Amniotic epithelial cell (primary cell): ENCODE measurements at regions not wholly inside any gene's neighbourhood (a gene's known extent, or its start where the extent isn't known, plus 50 kb on each side); places are given as distances from the start of the nearest gene placed in this dataset.
A peak's percentile ranks its signal among the peaks of the same experiment; 100 is the strongest.
"Not testable (repeated sequence)": the region's sequence is repeated elsewhere in the genome, so short reads cannot be mapped to it uniquely, and the experiment has no call there.

Experiments used
- DNase-seq: peaks from one replicate; pipeline ENCODE4 v3.0.0-alpha.2; 2010; ENCODE audit warnings: low read depth

GRCh38 chr4:123537906-123538402 is 141.4 kb downstream of the SPRY1 start:
- DNase-seq = not testable (repeated sequence)

DNA sequence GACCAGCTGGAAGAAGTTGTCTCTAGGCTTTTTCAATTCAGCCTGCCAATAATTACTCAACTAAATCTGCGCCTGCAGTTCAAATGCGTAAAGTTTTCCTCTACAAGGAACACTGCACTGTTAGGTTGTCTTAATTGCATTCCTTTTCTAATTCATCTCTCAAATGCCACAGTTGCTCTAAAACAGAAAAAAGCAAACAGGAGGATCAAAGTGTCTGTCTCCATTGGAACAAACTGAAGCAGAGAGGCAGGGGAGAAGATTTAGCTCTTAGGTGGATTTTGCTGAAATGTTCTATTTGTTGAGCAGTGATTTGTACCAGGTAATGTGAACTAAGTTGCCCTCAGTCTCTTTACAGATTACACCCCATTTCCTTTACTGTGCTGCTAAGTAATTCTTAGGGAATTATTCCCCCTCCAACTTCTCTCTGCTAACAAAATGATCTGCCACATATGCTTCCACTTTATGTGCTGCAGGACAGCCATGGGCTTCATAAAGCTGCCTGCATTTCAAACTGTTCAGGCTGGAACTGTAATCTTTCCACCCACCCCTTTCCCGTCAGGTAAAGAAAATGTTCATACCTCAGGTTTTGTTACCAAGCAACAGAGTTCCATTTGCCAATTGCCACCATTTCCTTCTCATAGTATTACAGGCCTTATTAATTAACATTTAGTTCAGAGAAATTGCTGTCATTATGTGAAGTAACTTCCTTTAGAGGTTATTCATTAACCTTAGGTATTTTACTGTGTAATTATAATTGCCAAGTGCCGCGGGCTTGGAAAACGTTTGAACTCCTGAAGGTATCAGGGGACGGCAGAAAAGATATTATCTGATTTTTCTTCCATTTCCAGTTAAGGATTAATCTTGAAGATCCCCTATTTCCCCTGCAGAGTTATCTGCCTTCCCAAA is 149.3 kb downstream of the SPRY1 start:
- DNase-seq = no peak

DNA sequence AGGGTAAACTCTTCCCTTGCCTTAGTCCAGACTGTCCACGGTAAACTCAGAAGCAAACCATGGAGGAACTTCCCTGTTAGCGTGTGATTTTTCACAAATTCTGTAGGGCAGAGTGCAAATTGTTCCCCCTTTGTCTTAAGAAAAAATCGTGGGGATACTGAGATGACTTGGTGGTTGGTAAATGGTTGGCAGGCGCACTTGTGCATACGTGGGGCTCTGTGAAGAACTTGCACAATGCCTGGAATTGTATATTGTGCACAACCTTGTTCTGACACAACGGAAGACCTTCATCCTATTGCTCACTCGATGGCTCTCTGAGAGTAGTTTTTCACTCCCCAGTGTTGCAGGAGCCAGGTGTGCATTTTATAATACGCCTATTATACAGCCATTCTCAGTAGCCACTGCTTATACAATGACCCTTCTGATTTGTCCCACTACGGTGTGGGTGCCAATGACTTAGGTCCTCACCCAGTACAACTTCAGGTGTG is 150.0 kb downstream of the SPRY1 start:
- no peak for DNase-seq

DNA sequence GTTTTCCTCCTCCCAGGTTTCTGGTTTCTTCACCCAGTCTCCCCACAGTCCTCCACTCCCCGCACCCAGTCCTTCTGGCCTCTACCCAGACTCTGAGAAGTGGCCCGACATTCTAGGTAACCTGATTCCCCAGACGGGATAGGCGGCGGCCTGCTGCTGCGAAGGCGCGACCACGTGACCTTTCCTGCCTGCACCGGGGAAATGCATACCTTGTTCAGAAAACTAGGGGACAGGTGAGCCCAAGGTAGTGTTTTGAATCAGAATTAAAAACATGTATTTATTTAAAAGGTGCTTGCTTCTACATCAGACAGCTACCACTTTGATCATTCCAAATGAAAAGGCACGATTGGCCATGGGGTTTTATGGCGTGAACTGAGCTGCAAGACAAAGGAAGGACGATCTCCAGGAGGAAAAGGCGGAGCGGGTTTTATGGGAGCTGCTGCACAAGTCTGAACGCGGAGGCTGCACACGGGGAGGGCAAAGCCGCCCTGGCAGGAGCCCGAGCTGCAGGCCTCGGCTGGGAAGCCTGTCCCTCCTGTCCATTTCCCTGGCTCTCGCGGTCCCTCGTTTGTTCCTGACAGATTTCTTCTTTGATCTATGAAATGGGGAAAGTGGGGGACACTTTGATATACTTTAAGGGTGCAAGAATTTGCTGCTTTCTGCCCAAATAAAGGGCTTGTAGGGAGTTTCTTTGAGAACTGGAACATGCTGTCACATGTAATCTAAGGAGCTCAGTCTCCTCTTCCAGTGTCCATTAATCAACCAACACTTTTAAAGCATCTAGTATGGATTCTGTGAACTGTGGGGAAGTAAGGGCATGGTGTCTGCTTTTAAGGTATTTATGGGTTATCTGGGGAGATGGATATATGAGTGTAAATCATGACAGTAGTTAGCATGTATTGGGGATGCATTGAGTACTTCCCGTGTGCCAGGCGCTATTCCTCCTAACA is 150.9 kb downstream of the SPRY1 start:
- no peak for DNase-seq

GRCh38 chr4:123553279-123553678 is 156.7 kb downstream of the SPRY1 start:
- DNase-seq = no peak

- DNase-seq = no peak
Measured at GRCh38 chr4:123553733-123554637, 157.4 kb downstream of the SPRY1 start.

- DNase-seq = no peak
Measured at GRCh38 chr4:123554801-123555232, 158.2 kb downstream of the SPRY1 start.

DNA sequence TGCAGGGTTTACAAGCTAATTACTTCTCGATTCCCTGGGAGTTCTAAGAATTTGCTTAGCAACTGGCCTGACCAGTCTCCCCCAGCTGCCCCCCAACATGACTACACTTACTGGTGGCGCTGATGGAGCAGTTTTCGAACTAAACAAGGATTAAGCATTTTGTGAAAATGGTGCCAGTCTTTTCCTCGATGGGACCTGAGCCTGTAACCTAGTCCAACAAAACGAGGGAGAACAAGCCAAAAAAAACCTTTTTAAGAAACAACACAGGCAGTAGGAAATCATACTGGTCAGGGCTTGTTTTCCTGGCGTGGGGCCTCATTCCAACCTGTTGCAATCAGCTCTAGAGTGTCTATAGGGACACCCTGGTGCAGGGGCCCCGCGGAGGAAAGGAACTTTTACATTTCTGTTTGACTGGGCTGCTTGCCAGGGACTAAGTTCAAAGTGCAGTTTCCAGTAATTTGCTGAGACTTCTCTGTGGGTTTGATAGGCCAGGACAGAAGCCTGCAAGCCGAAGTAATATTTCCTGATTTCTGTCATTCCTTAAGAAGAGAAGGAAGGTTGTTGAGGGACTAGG is 158.7 kb downstream of the SPRY1 start:
- peak; percentile 86 for DNase-seq

DNA sequence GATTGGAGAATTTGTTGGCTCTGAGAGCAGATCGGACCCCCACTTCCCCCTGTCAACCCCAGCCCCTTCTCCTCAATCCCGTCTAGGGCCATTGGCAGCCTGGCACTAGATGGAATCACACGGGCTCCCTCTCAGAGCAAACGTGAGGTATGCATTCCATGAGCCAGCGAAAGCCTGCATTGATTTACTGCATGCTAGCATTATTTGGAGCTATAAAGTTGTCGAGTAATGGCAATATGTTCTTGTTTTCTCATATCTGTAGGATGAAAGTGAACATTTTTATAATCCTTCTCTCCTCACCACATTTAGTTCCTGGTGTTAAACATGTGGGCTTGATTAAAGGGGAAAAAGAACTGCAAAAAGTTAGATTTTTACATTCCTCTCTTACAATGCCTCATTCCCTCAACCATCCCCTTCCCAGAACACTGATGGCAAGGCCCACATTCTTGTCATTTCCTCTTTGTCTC is 159.2 kb downstream of the SPRY1 start:
- DNase-seq = peak; percentile 36

DNA sequence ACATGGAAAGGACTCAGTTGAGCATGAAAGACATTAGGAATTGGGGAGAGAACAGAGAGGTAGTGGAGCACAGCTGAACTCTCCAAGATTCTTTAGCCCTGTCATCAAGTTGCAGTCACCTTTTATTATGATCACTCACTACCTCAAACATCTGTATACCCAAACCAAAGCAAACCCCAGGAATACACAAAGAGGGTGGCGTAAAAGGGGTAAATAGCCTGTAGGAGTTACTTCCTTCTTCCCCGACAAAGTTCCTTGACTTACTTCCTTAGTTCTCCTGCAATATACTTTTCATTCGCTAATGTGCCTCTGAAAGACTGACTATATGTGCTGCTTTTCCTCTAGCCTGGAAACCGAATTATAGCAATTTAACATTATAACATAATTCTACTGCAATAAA is 159.9 kb downstream of the SPRY1 start:
- DNase-seq = no peak

GRCh38 chr4:123557857-123558536 is 161.4 kb downstream of the SPRY1 start:
- no peak for DNase-seq

GRCh38 chr4:123558865-123559264 is 162.3 kb downstream of the SPRY1 start:
- DNase-seq = no peak

GRCh38 chr4:123559955-123560871 is 163.6 kb downstream of the SPRY1 start:
- DNase-seq = peak; percentile 78

GRCh38 chr4:123561525-123561924 is 164.9 kb downstream of the SPRY1 start:
- DNase-seq = no peak

GRCh38 chr4:123562994-123563750 is 166.6 kb downstream of the SPRY1 start:
- DNase-seq = peak; percentile 88

DNA sequence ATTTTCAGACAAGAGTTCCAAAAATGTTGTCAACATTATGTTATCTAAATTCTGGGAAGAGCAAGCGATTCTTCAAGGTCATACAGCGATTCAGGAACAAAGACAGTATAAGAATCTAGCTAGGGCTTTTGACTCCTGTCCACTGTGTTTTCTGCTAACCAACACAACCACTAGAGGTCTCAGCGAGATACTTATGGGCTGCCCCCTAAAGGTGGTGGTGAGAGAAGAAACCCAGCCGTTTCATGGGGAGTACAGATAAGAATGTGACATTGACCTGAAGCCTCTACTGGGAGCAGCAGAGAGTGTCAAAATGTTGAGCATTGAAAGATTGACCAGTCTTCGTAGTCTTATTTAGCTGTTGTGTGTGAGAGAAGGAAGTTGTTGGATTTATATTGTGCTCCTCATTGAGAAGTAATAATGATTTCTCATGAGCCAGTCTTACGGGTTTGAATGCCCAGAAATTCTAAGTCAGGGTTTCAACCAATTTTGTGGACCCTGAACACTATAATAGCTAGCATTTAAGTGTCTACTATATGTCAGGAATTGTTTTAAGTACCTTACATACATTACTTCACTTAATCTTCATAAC is 168.3 kb downstream of the SPRY1 start:
- peak; percentile 82 for DNase-seq

GRCh38 chr4:123568936-123569335 is 172.3 kb downstream of the SPRY1 start:
- DNase-seq = peak; percentile 30

GRCh38 chr4:123569541-123569940 is 172.9 kb downstream of the SPRY1 start:
- DNase-seq = no peak
